Kidney (tissue), 13 donors: ENCODE measurements at regions not wholly inside any gene's neighbourhood (a gene's known extent, or its start where the extent isn't known, plus 50 kb on each side); places are given as distances from the start of the nearest gene placed in this dataset.

Experiments used
- DNase-seq, 5 donors: peaks; one replicate each; pipeline ENCODE4 v3.0.0-alpha.2; 2013 to 2020
- FAIRE-seq: peaks from 2 replicates; lab custom pipeline; 2012; peaks lifted over from hg19 to GRCh38; lab: Jason Lieb, UNC
- H3K27ac ChIP-seq, 2 donors: one replicate each; pipeline ENCODE4 v1.7.0; 2013; ENCODE audit warnings: low read depth in 2 of 2, low read length in 2 of 2, inconsistent platforms in 1 of 2
- H3K27me3 ChIP-seq: one replicate; pipeline ENCODE4 v1.7.1; 2013; ENCODE audit warnings: low read length, inconsistent platforms; ENCODE audit not compliant: control insufficient read depth, insufficient read depth
- H3K36me3 ChIP-seq, 3 donors: one replicate each; pipeline versions ENCODE4 v1.7.0 to v1.7.1; 2013; ENCODE audit warnings: low read length in 3 of 3, control low read depth in 1 of 3, inconsistent platforms in 1 of 3; ENCODE audit not compliant: insufficient read depth in 3 of 3, control insufficient read depth in 2 of 3
- H3K4me1 ChIP-seq, 3 donors: one replicate each; pipeline versions ENCODE4 v1.7.0 to v1.7.1; 2013; ENCODE audit warnings: low read length in 3 of 3, inconsistent platforms in 1 of 3, low read depth in 1 of 3; ENCODE audit not compliant: control insufficient read depth in 2 of 3, insufficient read depth in 2 of 3
- H3K4me3 ChIP-seq, 3 donors: one replicate each; pipeline versions ENCODE4 v1.7.0 to v1.8.1; 2013; ENCODE audit warnings: low read length in 3 of 3, control low read depth in 1 of 3, inconsistent platforms in 1 of 3
- H3K9ac ChIP-seq, 3 donors: one replicate each; pipeline versions ENCODE4 v1.7.0 to v1.7.1; 2013; ENCODE audit warnings: low read length in 3 of 3, control low read depth in 1 of 3, inconsistent platforms in 1 of 3
- H3K9me3 ChIP-seq, 3 donors: one replicate each; pipeline versions ENCODE4 v1.7.0 to v1.7.1; 2013; ENCODE audit warnings: low read length in 3 of 3, control low read depth in 1 of 3, inconsistent platforms in 1 of 3; ENCODE audit not compliant: control insufficient read depth in 2 of 3, insufficient read depth in 1 of 3
- intact Hi-C: fragments of 100-400 bp; cut with DNase I; formaldehyde crosslinking; loops from one replicate; pipeline ENCODE4 v1.11.1; 2022
- TF ChIP-seq, protein P1 (sequence below): IDR thresholded peaks from 3 replicates; pipeline ENCODE4 v1.5.1; 2012; ENCODE audit warnings: mild to moderate bottlenecking, moderate library complexity, borderline replicate concordance; ENCODE audit not compliant: insufficient read depth; ENCODE audit errors: extremely low read depth
- donor health status: control.
- donor health status: control.
- donor health status: control.
- donor health status: control.
- donor health status: control.
- donor health status: DM: yes; HTN: yes; CAD: no.
- donor health status: Normal renal cell carcinoma (clear cell type).

DNA sequence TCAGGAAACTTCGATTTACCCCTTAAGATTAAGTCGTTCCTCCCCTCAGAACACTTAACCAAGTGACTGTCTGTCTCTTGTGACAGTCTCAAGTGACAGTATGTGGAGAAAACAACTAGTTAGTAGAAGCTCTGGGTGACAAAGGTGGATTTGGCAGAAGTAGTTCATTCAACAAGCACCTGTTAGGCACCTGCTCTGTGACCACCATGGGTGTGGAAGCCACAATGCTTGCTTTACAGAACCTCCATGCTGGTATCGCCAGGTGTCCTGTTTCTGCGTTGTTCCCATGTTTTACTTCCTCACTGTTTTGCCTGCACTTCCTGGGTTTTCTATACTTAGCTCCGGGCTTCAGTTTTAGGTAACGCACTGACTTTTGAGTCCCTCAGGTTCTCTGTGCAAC, 337.4 kb upstream of the DCC start:
- H3K9me3 ChIP-seq, result no peaks in the 10 kb centered on the region
- H3K36me3 ChIP-seq, result no peaks in the 10 kb centered on the region
- no peak for DNase-seq
- intact Hi-C loops, result no loop called here
- no peak for FAIRE-seq
- TF ChIP-seq, protein P1, sequence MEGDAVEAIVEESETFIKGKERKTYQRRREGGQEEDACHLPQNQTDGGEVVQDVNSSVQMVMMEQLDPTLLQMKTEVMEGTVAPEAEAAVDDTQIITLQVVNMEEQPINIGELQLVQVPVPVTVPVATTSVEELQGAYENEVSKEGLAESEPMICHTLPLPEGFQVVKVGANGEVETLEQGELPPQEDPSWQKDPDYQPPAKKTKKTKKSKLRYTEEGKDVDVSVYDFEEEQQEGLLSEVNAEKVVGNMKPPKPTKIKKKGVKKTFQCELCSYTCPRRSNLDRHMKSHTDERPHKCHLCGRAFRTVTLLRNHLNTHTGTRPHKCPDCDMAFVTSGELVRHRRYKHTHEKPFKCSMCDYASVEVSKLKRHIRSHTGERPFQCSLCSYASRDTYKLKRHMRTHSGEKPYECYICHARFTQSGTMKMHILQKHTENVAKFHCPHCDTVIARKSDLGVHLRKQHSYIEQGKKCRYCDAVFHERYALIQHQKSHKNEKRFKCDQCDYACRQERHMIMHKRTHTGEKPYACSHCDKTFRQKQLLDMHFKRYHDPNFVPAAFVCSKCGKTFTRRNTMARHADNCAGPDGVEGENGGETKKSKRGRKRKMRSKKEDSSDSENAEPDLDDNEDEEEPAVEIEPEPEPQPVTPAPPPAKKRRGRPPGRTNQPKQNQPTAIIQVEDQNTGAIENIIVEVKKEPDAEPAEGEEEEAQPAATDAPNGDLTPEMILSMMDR, result no peak
- no peaks in the 10 kb centered on the region for H3K27me3 ChIP-seq
- no peak overlapping the region for H3K27ac ChIP-seq
- no peaks in the 10 kb centered on the region for H3K4me1 ChIP-seq
- no peak overlapping the region for H3K4me3 ChIP-seq
- H3K9ac ChIP-seq, result no peak overlapping the region

GRCh38 chr18:52007105-52007504, 332.9 kb upstream of the DCC start:
- no peaks in the 10 kb centered on the region for H3K4me1 ChIP-seq
- intact Hi-C loops, result no loop called here
- H3K36me3 ChIP-seq, result no peaks in the 10 kb centered on the region
- DNase-seq, result no peak
- TF ChIP-seq, protein P1, result no peak
- no peak overlapping the region for H3K27ac ChIP-seq
- H3K4me3 ChIP-seq, result no peak overlapping the region
- H3K9me3 ChIP-seq, result no peaks in the 10 kb centered on the region
- H3K27me3 ChIP-seq, result no peaks in the 10 kb centered on the region
- no peak for FAIRE-seq
- no peak overlapping the region for H3K9ac ChIP-seq

DNA sequence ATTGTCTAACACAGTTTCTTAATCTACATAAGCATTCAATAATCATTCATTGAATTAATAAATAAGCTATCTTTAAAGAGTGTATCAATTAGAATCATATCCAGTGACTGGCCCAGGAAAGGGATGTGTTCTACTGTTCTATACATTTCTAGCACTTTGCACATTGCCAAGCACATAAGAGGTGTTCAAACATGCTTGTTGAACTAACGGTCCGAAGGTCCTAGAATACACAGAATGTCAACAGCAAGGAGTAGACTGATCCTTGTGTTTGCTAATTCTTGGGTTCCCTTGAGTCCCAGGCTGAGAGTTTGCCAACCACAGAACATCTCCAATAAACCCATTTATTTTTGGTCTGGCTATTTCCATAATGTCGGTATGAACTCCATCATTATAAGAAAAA, 331.7 kb upstream of the DCC start:
- no peaks in the 10 kb centered on the region for H3K27me3 ChIP-seq
- no peak overlapping the region for H3K9ac ChIP-seq
- DNase-seq (no peak), FAIRE-seq (no peak)
- intact Hi-C loops, result no loop called here
- H3K27ac ChIP-seq, result no peak overlapping the region
- no peaks in the 10 kb centered on the region for H3K4me1 ChIP-seq
- H3K4me3 ChIP-seq, result no peak overlapping the region
- TF ChIP-seq, protein P1, result no peak
- H3K9me3 ChIP-seq, result no peaks in the 10 kb centered on the region
- no peaks in the 10 kb centered on the region for H3K36me3 ChIP-seq

GRCh38 chr18:52008736-52009135, 331.3 kb upstream of the DCC start:
- Histone ChIP-seq H3K9ac (no peak overlapping the region), H3K27ac (no peak overlapping the region), H3K36me3 (no peaks in the 10 kb centered on the region), H3K4me3 (no peak overlapping the region), H3K9me3 (no peaks in the 10 kb centered on the region), H3K27me3 (no peaks in the 10 kb centered on the region), H3K4me1 (no peaks in the 10 kb centered on the region)
- no peak for FAIRE-seq
- TF ChIP-seq, protein P1, result no peak
- intact Hi-C loops, result no loop called here
- DNase-seq, result no peak
